ENCODE measurements at regions not wholly inside any gene's neighbourhood (a gene's known extent, or its start where the extent isn't known, plus 50 kb on each side); places are given as distances from the start of the nearest gene placed in this dataset.
"Not testable (repeated sequence)": the region's sequence is repeated elsewhere in the genome, so short reads cannot be mapped to it uniquely, and the experiment has no call there.

DNA sequence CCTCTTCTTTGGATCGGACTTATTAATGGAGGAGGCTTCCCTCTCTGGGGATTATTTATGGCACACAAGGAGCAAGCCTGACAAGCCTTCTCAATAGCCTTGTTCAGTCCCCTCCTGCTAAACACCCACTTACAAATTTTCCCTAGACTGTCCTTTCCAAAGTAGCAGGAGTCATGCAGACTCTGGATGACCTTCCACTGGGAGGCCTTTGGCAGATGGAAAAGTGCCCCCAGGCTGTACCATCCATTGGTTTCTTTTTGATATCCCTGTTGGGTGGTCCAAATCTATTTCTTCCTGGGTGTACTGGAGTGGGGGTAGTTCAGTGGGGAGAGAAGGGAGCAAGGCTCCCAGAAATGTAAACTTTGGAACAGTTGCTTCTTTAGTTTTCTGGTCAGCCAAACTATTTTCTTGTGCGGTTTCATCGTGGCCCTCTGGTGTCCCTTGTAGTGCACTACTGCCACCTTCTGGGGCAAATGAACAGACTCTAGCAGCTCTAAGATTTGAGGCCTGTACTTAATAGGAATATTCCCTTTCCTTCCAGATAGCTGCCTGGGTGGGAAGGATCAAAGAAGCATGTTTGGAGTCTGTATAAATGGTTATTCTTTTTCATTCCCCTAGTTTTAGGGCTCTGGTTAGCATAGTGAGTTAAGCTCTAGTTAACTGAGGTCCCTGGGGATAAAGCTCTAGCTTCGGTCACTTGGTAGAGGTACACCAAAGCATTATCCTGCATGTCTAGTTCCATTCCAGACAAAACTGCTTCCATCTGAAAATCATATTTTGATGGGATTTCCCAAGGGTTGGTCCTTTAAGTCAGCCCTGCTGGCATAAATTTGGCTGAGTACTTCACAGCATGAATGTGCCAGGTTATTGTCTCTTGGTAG is 409.5 kb downstream of the SLC6A15 start:
- intact Hi-C loops (cut with micrococcal nuclease), result no loop called here

- intact Hi-C loops (cut with micrococcal nuclease), result no loop called here
These were observed 410.3 kb downstream of the SLC6A15 start for GRCh38 chr12:84502180-84502860.

GRCh38 chr12:84497819-84498218 is 414.8 kb downstream of the SLC6A15 start:
- intact Hi-C loops (cut with micrococcal nuclease), result no loop called here

DNA sequence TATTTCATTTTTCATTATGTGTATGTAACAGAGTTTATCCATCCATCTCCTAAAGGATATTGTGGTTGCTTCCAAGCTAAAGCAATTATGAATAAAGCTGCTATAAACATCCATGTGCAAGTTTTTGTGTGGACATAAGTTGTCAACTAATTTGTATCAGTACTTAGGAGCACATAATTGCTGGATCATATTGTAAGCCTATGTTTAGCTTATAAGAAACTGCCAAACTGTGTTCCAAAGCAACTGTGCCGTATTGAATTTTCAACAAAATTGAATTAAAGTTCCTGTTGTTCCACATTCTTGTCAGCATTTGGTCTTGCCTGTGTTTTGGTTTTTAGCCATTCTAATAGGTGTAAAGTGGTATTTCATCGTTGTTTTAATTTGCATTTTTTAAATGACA is 416.9 kb downstream of the SLC6A15 start:
- intact Hi-C loops (cut with micrococcal nuclease), result no loop called here

GRCh38 chr12:84492351-84492883 is 420.2 kb downstream of the SLC6A15 start:
- intact Hi-C loops (cut with micrococcal nuclease), result no loop called here

GRCh38 chr12:84484798-84485197 is 427.8 kb downstream of the SLC6A15 start:
- intact Hi-C loops (cut with micrococcal nuclease), result no loop called here

DNA sequence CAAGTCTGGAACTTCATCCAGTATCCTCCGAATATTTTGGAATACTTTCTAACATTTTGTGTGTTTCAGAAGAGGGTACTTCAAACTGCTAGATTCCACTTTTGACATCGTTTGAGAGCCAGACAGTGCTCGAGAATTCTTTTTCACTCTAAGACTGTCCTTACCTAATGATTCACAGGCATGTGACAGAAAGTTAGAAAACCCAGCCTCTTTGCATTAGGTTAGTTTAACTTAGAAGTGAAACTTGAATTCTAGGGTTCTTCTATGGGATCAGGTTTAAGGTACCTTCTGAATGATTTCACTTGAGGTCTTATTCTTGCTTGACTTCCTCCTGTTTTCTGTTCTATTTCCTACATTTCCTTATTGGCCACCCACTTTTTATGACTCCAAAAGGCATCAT is 431.8 kb downstream of the SLC6A15 start:
- intact Hi-C loops (cut with micrococcal nuclease), result no loop called here

DNA sequence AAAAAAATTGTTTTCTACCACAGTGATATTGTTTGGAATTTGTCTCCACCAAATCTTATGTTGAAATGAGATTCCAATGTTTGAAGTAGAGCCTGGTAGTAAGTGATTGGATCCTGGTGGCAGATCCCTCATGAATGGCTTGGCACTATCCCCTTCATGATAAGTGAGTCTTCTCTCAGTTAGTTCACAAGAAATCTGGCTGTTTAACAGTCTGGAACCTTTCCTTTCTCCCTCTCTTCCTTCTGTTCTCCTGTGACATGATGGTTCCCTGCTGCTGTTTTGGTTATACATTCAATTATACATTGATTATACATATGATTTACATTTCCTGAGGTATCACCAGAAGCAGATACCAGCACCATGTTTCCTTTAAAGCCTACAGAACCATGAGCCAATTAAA is 442.2 kb downstream of the SLC6A15 start:
- intact Hi-C loops (cut with micrococcal nuclease), result no loop called here

DNA sequence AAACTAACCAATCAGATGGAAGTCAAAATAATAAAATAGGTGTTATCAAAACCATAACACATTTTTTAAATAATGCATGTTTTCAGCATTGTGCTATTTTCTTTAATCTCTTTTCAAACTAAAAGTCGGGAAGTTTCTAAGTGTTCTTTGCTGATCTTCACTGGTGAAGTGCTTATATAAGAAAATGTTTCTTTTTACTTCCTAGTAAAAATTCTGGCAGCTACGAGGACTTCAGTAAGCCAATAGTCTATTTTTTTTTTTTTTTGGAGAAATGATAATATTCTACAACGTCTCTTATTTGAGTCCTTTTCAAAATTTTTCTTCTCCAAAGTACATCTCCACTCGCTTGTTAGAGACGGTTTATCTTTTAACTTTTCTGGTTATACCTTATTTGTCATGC is 448.0 kb downstream of the SLC6A15 start:
- intact Hi-C loops (cut with micrococcal nuclease), result no loop called here

GRCh38 chr12:84463741-84464495 is 448.7 kb downstream of the SLC6A15 start:
- intact Hi-C loops (cut with micrococcal nuclease), result no loop called here

- intact Hi-C loops (cut with micrococcal nuclease), result no loop called here
These were observed 457.0 kb downstream of the SLC6A15 start for GRCh38 chr12:84455598-84455997.

DNA sequence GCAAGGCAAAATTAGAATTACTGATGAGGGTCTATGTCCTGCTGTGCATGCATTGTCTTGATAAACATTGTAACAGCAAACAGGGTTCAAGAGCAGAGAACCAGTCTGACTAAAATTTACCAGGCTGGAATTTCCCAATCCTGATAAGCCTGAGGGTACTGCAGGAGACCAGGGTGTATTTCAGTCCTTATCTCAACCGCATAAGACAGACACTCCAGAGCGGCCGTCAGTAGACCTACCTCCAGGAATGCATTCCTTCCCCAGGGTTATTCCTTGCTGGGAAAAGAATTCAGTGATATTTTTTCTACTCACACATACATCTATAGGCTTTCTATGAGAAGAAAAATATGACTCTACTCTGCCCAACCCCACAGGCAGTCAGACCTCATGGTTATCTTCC is 466.1 kb downstream of the SLC6A15 start:
- intact Hi-C loops (cut with micrococcal nuclease), result not testable (repeated sequence)

DNA sequence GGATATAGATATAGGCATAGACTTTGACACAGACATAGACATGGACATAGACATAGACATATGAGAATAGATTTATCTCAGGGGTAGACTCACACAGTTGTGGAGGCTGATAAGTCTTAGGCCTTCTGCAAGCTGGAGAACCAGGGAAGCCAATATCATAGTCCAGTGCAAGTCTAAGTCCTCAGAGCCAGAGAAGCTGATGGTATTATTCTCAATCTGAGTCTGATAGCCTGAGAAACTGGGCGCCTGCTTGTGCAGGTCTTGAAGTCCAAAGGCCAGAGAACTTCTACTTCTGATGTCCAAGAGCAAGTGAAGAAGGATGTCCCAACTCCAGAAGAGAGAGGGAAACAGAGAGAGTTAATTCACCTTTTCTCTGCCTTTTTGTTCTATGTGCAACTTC is 476.5 kb downstream of the SLC6A15 start:
- intact Hi-C loops (cut with micrococcal nuclease), result no loop called here

DNA sequence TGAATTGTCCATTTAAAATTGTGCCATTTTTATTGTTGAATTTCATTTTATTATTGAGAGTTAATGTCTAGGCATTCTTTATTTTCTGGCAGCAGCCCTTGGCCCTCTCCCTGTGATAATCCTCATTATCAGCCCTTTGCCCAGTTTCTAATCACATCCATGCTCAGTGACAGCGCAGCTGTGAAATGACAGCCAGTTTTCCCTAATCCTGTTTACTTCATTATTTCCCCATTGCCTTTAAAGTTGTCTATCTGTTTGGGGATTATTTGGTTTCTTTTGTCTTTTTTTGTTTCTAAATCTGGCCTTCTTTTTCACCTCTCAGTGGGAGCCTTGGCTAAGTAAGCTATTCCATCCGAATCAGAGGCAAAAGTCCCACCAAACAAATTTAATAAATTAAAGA is 476.9 kb downstream of the SLC6A15 start:
- intact Hi-C loops (cut with micrococcal nuclease), result no loop called here

- intact Hi-C loops (cut with micrococcal nuclease), result no loop called here
These were observed 490.3 kb downstream of the SLC6A15 start for GRCh38 chr12:84422340-84422739.

DNA sequence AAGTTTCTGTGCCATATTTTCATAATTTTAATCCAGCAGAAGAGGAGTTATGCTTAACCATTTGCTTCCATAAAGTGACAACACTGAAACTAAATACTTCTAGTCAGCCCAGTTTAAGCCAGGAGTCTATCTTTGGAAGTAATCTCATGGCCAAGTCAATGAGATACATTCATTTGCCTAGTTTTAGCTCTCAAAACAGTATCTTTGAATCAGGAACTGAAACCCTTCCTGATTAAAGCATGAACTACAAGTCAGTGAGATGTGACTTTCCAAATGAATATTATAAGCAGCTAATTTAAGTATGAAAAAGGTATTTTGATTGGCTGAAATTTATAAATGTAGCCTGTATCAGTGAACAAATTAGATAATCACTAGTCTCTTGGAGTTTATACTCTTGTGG is 491.5 kb downstream of the SLC6A15 start:
- intact Hi-C loops (cut with micrococcal nuclease), result no loop called here

- intact Hi-C loops (cut with micrococcal nuclease), result no loop called here
These were observed 496.0 kb downstream of the SLC6A15 start for GRCh38 chr12:84416626-84417025.

DNA sequence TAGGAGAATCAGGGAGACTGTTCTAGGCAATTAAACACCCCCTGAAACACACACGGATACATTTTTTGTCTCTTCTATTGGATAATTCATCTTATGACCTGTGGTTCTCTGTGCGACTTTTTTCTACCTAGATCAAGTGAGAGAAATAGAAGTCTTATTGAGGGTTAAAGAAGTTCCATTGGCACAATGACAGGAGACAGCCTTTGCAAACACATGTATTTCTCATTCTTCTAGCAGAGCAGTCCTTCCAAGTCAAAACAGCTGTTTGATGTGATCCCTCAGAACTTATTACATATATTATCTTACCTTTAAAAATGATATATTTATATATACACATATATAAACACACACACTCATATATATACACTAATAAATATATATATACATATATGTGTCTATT is 496.7 kb downstream of the SLC6A15 start:
- intact Hi-C loops (cut with micrococcal nuclease), result no loop called here

GRCh38 chr12:84413656-84414055 is 498.9 kb downstream of the SLC6A15 start:
- intact Hi-C loops (cut with micrococcal nuclease), result no loop called here

DNA sequence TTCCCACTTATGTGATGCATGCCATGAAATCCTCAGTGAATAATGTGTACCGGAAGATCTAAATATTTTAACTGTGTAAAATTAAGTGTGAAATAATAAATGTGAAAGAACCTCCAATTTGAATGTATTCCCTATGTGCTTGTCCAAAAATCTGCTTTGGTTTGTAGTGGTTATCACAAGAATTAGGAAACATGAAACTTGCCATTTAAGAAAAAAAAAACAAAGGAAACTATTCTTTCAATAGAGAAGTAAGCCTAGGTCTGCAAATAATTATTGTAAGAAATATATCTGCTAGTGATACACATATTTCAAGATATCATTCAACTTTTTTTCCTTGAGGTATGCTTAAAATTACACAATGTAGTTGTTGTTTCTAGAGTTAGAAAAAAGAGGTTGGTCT is 500.4 kb downstream of the SLC6A15 start:
- intact Hi-C loops (cut with micrococcal nuclease), result no loop called here

DNA sequence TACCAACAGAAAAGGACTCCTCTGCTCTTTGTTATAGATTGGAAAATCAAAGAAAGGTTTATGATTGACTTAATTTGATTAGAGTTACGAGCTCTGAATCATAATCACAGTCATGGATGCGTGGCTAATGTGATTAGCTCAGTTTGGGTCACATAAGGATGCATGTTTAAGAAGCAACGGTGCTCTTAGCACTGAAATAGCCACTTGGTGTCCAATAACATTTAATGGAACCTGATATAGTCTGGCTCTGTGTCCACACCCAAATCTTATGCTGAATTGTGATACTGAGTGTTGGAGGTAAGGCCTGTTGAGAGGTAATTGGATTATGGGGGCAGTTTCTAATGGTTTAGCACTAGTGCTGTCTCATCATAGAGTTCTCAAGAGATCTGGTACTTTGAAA is 501.6 kb downstream of the SLC6A15 start:
- intact Hi-C loops (cut with micrococcal nuclease), result no loop called here

- intact Hi-C loops (cut with micrococcal nuclease), result no loop called here
These were observed 503.7 kb downstream of the SLC6A15 start for GRCh38 chr12:84408936-84409335.
